ENCODE measurements at regions not wholly inside any gene's neighbourhood (a gene's known extent, or its start where the extent isn't known, plus 50 kb on each side); places are given as distances from the start of the nearest gene placed in this dataset.

- Histone ChIP-seq H3K4me1 (ENCODE audit: insufficient read depth, low read length, severe bottlenecking) (no peaks in the 10 kb centered on the region), H3K36me3 (ENCODE audit: insufficient read depth, low read length) (no peaks in the 10 kb centered on the region), H3K4me3 (ENCODE audit: low read depth, low read length, poor library complexity, severe bottlenecking) (no peak overlapping the region), H3F3A (ENCODE audit: insufficient read depth, low read length) (no peaks in the 10 kb centered on the region), H3K9me3 (ENCODE audit: low read length) (no peaks in the 10 kb centered on the region), H3K9me2 (ENCODE audit: low read depth, low read length) (no peaks in the 10 kb centered on the region), H3K9ac (ENCODE audit: low read length) (no peak overlapping the region), H3K79me2 (ENCODE audit: insufficient read depth, low read length) (no peaks in the 10 kb centered on the region), H3K27ac (ENCODE audit: low read depth, low read length, poor library complexity, severe bottlenecking) (no peak overlapping the region), H3K4me2 (ENCODE audit: low read length) (no peak overlapping the region), H4K20me1 (ENCODE audit: insufficient read depth, low read length) (no peaks in the 10 kb centered on the region), H3K27me3 (ENCODE audit: insufficient read depth, low read length) (no peaks in the 10 kb centered on the region), H2AFZ (ENCODE audit: low read length) (no peak overlapping the region)
- no peak for TF ChIP-seq EZH2 (IDR thresholded peaks at IDR 0.05; ENCODE audit: borderline replicate concordance, low read length)
- no peak for TF ChIP-seq CTCF (IDR thresholded peaks at IDR 0.05; ENCODE audit: low read length)
Observed at GRCh38 chr12:11998944-11999315, 71.8 kb upstream of the BCL2L14 start.

GRCh38 chr12:12003609-12004008 is 67.1 kb upstream of the BCL2L14 start:
- no peak overlapping the region for H3K4me2 ChIP-seq (ENCODE audit: low read length)
- H3K9me2 ChIP-seq (ENCODE audit: low read depth, low read length) = no peaks in the 10 kb centered on the region
- H3K27me3 ChIP-seq (ENCODE audit: insufficient read depth, low read length) = no peaks in the 10 kb centered on the region
- H3K36me3 ChIP-seq (ENCODE audit: insufficient read depth, low read length) = no peaks in the 10 kb centered on the region
- peaks cover 19% of the 10 kb centered on the region for H3K4me1 ChIP-seq (ENCODE audit: insufficient read depth, low read length, severe bottlenecking)
- no peak for TF ChIP-seq CTCF (IDR thresholded peaks at IDR 0.05; ENCODE audit: low read length)
- TF ChIP-seq EZH2 (IDR thresholded peaks at IDR 0.05; ENCODE audit: borderline replicate concordance, low read length) = no peak
- no peaks in the 10 kb centered on the region for H3K9me3 ChIP-seq (ENCODE audit: low read length)
- no peaks in the 10 kb centered on the region for H3K79me2 ChIP-seq (ENCODE audit: insufficient read depth, low read length)
- H2AFZ ChIP-seq (ENCODE audit: low read length) = no peak overlapping the region
- H3K27ac ChIP-seq (ENCODE audit: low read depth, low read length, poor library complexity, severe bottlenecking) = no peak overlapping the region
- no peaks in the 10 kb centered on the region for H3F3A ChIP-seq (ENCODE audit: insufficient read depth, low read length)
- H4K20me1 ChIP-seq (ENCODE audit: insufficient read depth, low read length) = no peaks in the 10 kb centered on the region
- H3K9ac ChIP-seq (ENCODE audit: low read length) = no peak overlapping the region
- no peak overlapping the region for H3K4me3 ChIP-seq (ENCODE audit: low read depth, low read length, poor library complexity, severe bottlenecking)

GRCh38 chr12:12004524-12004923 is 66.2 kb upstream of the BCL2L14 start:
- H2AFZ ChIP-seq (ENCODE audit: low read length) = no peak overlapping the region
- no peak overlapping the region for H3K4me3 ChIP-seq (ENCODE audit: low read depth, low read length, poor library complexity, severe bottlenecking)
- H3K27ac ChIP-seq (ENCODE audit: low read depth, low read length, poor library complexity, severe bottlenecking) = no peak overlapping the region
- no peaks in the 10 kb centered on the region for H3F3A ChIP-seq (ENCODE audit: insufficient read depth, low read length)
- H3K4me2 ChIP-seq (ENCODE audit: low read length) = no peak overlapping the region
- peaks cover 28% of the 10 kb centered on the region for H3K4me1 ChIP-seq (ENCODE audit: insufficient read depth, low read length, severe bottlenecking)
- no peaks in the 10 kb centered on the region for H3K9me3 ChIP-seq (ENCODE audit: low read length)
- TF ChIP-seq EZH2 (IDR thresholded peaks at IDR 0.05; ENCODE audit: borderline replicate concordance, low read length) = no peak
- TF ChIP-seq CTCF (IDR thresholded peaks at IDR 0.05; ENCODE audit: low read length) = no peak
- H3K36me3 ChIP-seq (ENCODE audit: insufficient read depth, low read length) = no peaks in the 10 kb centered on the region
- H3K27me3 ChIP-seq (ENCODE audit: insufficient read depth, low read length) = no peaks in the 10 kb centered on the region
- no peaks in the 10 kb centered on the region for H3K9me2 ChIP-seq (ENCODE audit: low read depth, low read length)
- no peak overlapping the region for H3K9ac ChIP-seq (ENCODE audit: low read length)
- H4K20me1 ChIP-seq (ENCODE audit: insufficient read depth, low read length) = no peaks in the 10 kb centered on the region
- no peaks in the 10 kb centered on the region for H3K79me2 ChIP-seq (ENCODE audit: insufficient read depth, low read length)
